Ovary (tissue), 3 donors: ENCODE measurements at regions not wholly inside any gene's neighbourhood (a gene's known extent, or its start where the extent isn't known, plus 50 kb on each side); places are given as distances from the start of the nearest gene placed in this dataset.

ENCODE experiments used
- CTCF ChIP-seq, 3 donors: fragments of 450-650 bp in 2 of 3; fragments of 200-600 bp in 1 of 3; IDR thresholded peaks; one replicate each; pipeline versions ENCODE4 v1.5.1 to v1.8.0; 2016 to 2022; ENCODE audit warnings: antibody characterized with exemption in 3 of 3, mild to moderate bottlenecking in 1 of 3
- EP300 ChIP-seq: sonication (generic); formaldehyde crosslinking; IDR thresholded peaks from one replicate; pipeline ENCODE4 v1.6.1; 2017; ENCODE audit warnings: antibody characterized with exemption
- POLR2A ChIP-seq: fragments of 450-650 bp; IDR thresholded peaks from one replicate; pipeline ENCODE4 v1.6.1; 2017; ENCODE audit warnings: antibody characterized with exemption, mild to moderate bottlenecking, moderate library complexity
- donor health status: DM: no; HTN: no; CAD: no.

GRCh38 chr4:129369361-129370010 lies 273.5 kb downstream of the C4orf33 start:
- no peak for TF ChIP-seq CTCF (IDR thresholded peaks at IDR 0.05)
- TF ChIP-seq POLR2A = no peak
- TF ChIP-seq EP300 = no peak
